Karpas-422 (cell line): ENCODE measurements at regions not wholly inside any gene's neighbourhood (a gene's known extent, or its start where the extent isn't known, plus 50 kb on each side); places are given as distances from the start of the nearest gene placed in this dataset.

ENCODE experiments used
- DNase-seq: peaks from one replicate; pipeline ENCODE4 v3.0.0-alpha.2; 2015
- H2AFZ ChIP-seq: fragments of 200-600 bp; sonication (generic); 2 replicates; pipeline ENCODE4 v1.6.1; 2014; ENCODE audit warnings: antibody characterized with exemption, low read length, mixed read lengths
- H3K27ac ChIP-seq: fragments of 200-600 bp; sonication (generic); 2 replicates; pipeline ENCODE4 v1.5.1; 2014; ENCODE audit warnings: mild to moderate bottlenecking, low read length, moderate library complexity
- H3K27me3 ChIP-seq: fragments of 200-600 bp; sonication (generic); 2 replicates; pipeline ENCODE4 v1.6.1; 2014; ENCODE audit warnings: low read length, mixed read lengths
- H3K36me3 ChIP-seq: fragments of 200-600 bp; sonication (generic); 2 replicates; pipeline ENCODE4 v1.6.1; 2014; ENCODE audit warnings: low read length, mixed read lengths; ENCODE audit not compliant: insufficient read depth
- H3K4me1 ChIP-seq: fragments of 200-600 bp; sonication (generic); 2 replicates; pipeline ENCODE4 v1.6.1; 2014; ENCODE audit warnings: mild to moderate bottlenecking, low read length, mixed read lengths
- H3K4me2 ChIP-seq: fragments of 200-600 bp; sonication (generic); 2 replicates; pipeline ENCODE4 v1.6.1; 2014; ENCODE audit warnings: low read length, low read depth, mild to moderate bottlenecking; ENCODE audit not compliant: poor library complexity, severe bottlenecking
- H3K4me3 ChIP-seq: fragments of 200-600 bp; sonication (generic); 2 replicates; pipeline ENCODE4 v1.5.1; 2014; ENCODE audit warnings: mild to moderate bottlenecking, antibody characterized with exemption, low read length, mixed read lengths
- H3K79me2 ChIP-seq: fragments of 200-600 bp; sonication (generic); 2 replicates; pipeline ENCODE4 v1.6.1; 2014; ENCODE audit warnings: mild to moderate bottlenecking, low read length, mixed read lengths
- H3K9ac ChIP-seq: fragments of 200-600 bp; sonication (generic); 2 replicates; pipeline ENCODE4 v1.6.0; 2014; ENCODE audit warnings: low read length
- H3K9me2 ChIP-seq: fragments of 200-600 bp; sonication (generic), shearing (Covaris generic); replicated peaks from 2 replicates; pipeline ENCODE4 v1.6.0; 2014; ENCODE audit warnings: mild to moderate bottlenecking, low read length, moderate library complexity; ENCODE audit not compliant: insufficient read depth
- H3K9me3 ChIP-seq: fragments of 300-700, 200-600 bp; sonication (generic); 2 replicates; pipeline ENCODE4 v1.6.1; 2014; ENCODE audit warnings: low read length, mixed read lengths
- H4K20me1 ChIP-seq: fragments of 200-600 bp; sonication (generic); 2 replicates; pipeline ENCODE4 v1.6.1; 2014; ENCODE audit warnings: mild to moderate bottlenecking, antibody characterized with exemption, low read length, low read depth; ENCODE audit not compliant: insufficient read depth

- no peak overlapping the region for H3K9ac ChIP-seq
- no peak overlapping the region for H3K27ac ChIP-seq
- no peaks in the 10 kb centered on the region for H3K4me1 ChIP-seq
- H4K20me1 ChIP-seq: no peaks in the 10 kb centered on the region
- no peak for DNase-seq
- no peaks in the 10 kb centered on the region for H3K9me2 ChIP-seq
- H3K9me3 ChIP-seq: no peaks in the 10 kb centered on the region
- H2AFZ ChIP-seq: no peak overlapping the region
- H3K79me2 ChIP-seq: no peaks in the 10 kb centered on the region
- H3K4me3 ChIP-seq: no peak overlapping the region
- no peaks in the 10 kb centered on the region for H3K27me3 ChIP-seq
- no peaks in the 10 kb centered on the region for H3K36me3 ChIP-seq
- no peak overlapping the region for H3K4me2 ChIP-seq
Measured at GRCh38 chr20:39792334-39792733, 830.2 kb downstream of the DHX35 start.

GRCh38 chr20:39789411-39789810 lies 827.3 kb downstream of the DHX35 start:
- H3K9ac ChIP-seq: no peak overlapping the region
- H3K4me1 ChIP-seq: no peaks in the 10 kb centered on the region
- no peak overlapping the region for H3K4me3 ChIP-seq
- no peaks in the 10 kb centered on the region for H3K9me2 ChIP-seq
- H2AFZ ChIP-seq: no peak overlapping the region
- H4K20me1 ChIP-seq: no peaks in the 10 kb centered on the region
- no peaks in the 10 kb centered on the region for H3K79me2 ChIP-seq
- no peak overlapping the region for H3K27ac ChIP-seq
- H3K36me3 ChIP-seq: no peaks in the 10 kb centered on the region
- H3K4me2 ChIP-seq: no peak overlapping the region
- no peaks in the 10 kb centered on the region for H3K9me3 ChIP-seq
- no peaks in the 10 kb centered on the region for H3K27me3 ChIP-seq
- no peak for DNase-seq

GRCh38 chr20:39785252-39785917 lies 823.2 kb downstream of the DHX35 start:
- H3K9me3 ChIP-seq: no peaks in the 10 kb centered on the region
- no peaks in the 10 kb centered on the region for H3K9me2 ChIP-seq
- no peaks in the 10 kb centered on the region for H4K20me1 ChIP-seq
- H3K27me3 ChIP-seq: no peaks in the 10 kb centered on the region
- H3K27ac ChIP-seq: no peak overlapping the region
- no peaks in the 10 kb centered on the region for H3K36me3 ChIP-seq
- no peak for DNase-seq
- no peaks in the 10 kb centered on the region for H3K4me1 ChIP-seq
- H3K4me2 ChIP-seq: no peak overlapping the region
- no peak overlapping the region; the same call in 1 of the 2 replicates for H2AFZ ChIP-seq
- H3K79me2 ChIP-seq: no peaks in the 10 kb centered on the region
- H3K4me3 ChIP-seq: no peak overlapping the region
- H3K9ac ChIP-seq: no peak overlapping the region

GRCh38 chr20:39784693-39785092 lies 822.5 kb downstream of the DHX35 start:
- H3K4me1 ChIP-seq: no peaks in the 10 kb centered on the region
- no peak overlapping the region for H2AFZ ChIP-seq
- H3K27me3 ChIP-seq: no peaks in the 10 kb centered on the region
- no peak overlapping the region for H3K9ac ChIP-seq
- no peak overlapping the region for H3K4me3 ChIP-seq
- DNase-seq: no peak
- H4K20me1 ChIP-seq: no peaks in the 10 kb centered on the region
- no peaks in the 10 kb centered on the region for H3K79me2 ChIP-seq
- H3K36me3 ChIP-seq: no peaks in the 10 kb centered on the region
- H3K4me2 ChIP-seq: no peak overlapping the region
- H3K9me2 ChIP-seq: no peaks in the 10 kb centered on the region
- H3K27ac ChIP-seq: no peak overlapping the region
- no peaks in the 10 kb centered on the region for H3K9me3 ChIP-seq

- Histone ChIP-seq H3K27me3 (no peaks in the 10 kb centered on the region), H3K36me3 (no peaks in the 10 kb centered on the region), H3K4me3 (no peak overlapping the region), H3K4me1 (no peaks in the 10 kb centered on the region), H3K27ac (no peak overlapping the region), H3K4me2 (no peak overlapping the region), H2AFZ (no peak overlapping the region), H3K9me3 (no peaks in the 10 kb centered on the region), H3K9ac (no peak overlapping the region), H4K20me1 (no peaks in the 10 kb centered on the region), H3K9me2 (no peaks in the 10 kb centered on the region), H3K79me2 (no peaks in the 10 kb centered on the region)
- no peak for DNase-seq
Measured at GRCh38 chr20:39778847-39779604, 816.9 kb downstream of the DHX35 start.

GRCh38 chr20:39778431-39778830 lies 816.3 kb downstream of the DHX35 start:
- Histone ChIP-seq H3K4me2 (no peak overlapping the region), H3K4me3 (no peak overlapping the region), H3K4me1 (no peaks in the 10 kb centered on the region), H3K27ac (no peak overlapping the region), H3K9me3 (no peaks in the 10 kb centered on the region), H3K27me3 (no peaks in the 10 kb centered on the region), H2AFZ (no peak overlapping the region), H3K79me2 (no peaks in the 10 kb centered on the region), H3K36me3 (no peaks in the 10 kb centered on the region), H4K20me1 (no peaks in the 10 kb centered on the region), H3K9ac (no peak overlapping the region), H3K9me2 (no peaks in the 10 kb centered on the region)
- DNase-seq: no peak

- no peaks in the 10 kb centered on the region for H3K9me2 ChIP-seq
- no peak overlapping the region for H3K9ac ChIP-seq
- no peaks in the 10 kb centered on the region for H3K79me2 ChIP-seq
- no peak for DNase-seq
- no peak overlapping the region for H3K27ac ChIP-seq
- H3K9me3 ChIP-seq: no peaks in the 10 kb centered on the region
- no peak overlapping the region for H3K4me3 ChIP-seq
- H3K36me3 ChIP-seq: no peaks in the 10 kb centered on the region
- H4K20me1 ChIP-seq: no peaks in the 10 kb centered on the region
- H3K4me2 ChIP-seq: no peak overlapping the region
- H3K27me3 ChIP-seq: no peaks in the 10 kb centered on the region
- H2AFZ ChIP-seq: no peak overlapping the region
- H3K4me1 ChIP-seq: no peaks in the 10 kb centered on the region
Measured at GRCh38 chr20:39777610-39778009, 815.5 kb downstream of the DHX35 start.

- H3K79me2 ChIP-seq: no peaks in the 10 kb centered on the region
- H3K4me1 ChIP-seq: no peaks in the 10 kb centered on the region
- no peak overlapping the region for H3K4me2 ChIP-seq
- H3K9me3 ChIP-seq: no peaks in the 10 kb centered on the region
- no peaks in the 10 kb centered on the region for H4K20me1 ChIP-seq
- no peak for DNase-seq
- H3K36me3 ChIP-seq: no peaks in the 10 kb centered on the region
- H3K27me3 ChIP-seq: no peaks in the 10 kb centered on the region
- no peak overlapping the region for H3K9ac ChIP-seq
- H2AFZ ChIP-seq: no peak overlapping the region
- no peaks in the 10 kb centered on the region for H3K9me2 ChIP-seq
- H3K4me3 ChIP-seq: no peak overlapping the region
- H3K27ac ChIP-seq: no peak overlapping the region
Measured at GRCh38 chr20:39775110-39775509, 813.0 kb downstream of the DHX35 start.
